RWPE1 (cell line): ENCODE measurements at regions not wholly inside any gene's neighbourhood (a gene's known extent, or its start where the extent isn't known, plus 50 kb on each side); places are given as distances from the start of the nearest gene placed in this dataset.

Source experiments
- CTCF ChIA-PET: fragments of 350-600 bp; sonication (Branson Sonifier 250); formaldehyde crosslinking; extraction: SDS; loops from one replicate; lab custom pipeline; 2021; lab: Yijun Ruan, JAX
- POLR2A ChIA-PET: fragments of 400-600 bp; formaldehyde crosslinking; extraction: SDS; loops from one replicate; lab custom pipeline; 2020; ENCODE audit warnings: antibody characterized with exemption; ENCODE audit not compliant: low non-redundant PET; lab: Yijun Ruan, JAX
- DNase-seq: peaks from one replicate; pipeline ENCODE4 v3.0.0; 2012; ENCODE audit warnings: low spot score
- H3K27ac ChIP-seq: fragments of 450-650 bp; 2 replicates; pipeline ENCODE4 v1.5.1; 2017
- TF ChIP-seq, protein P1 (sequence below): fragments of 450-650 bp; conservative IDR thresholded peaks from 2 replicates; pipeline ENCODE4 v1.5.1; 2017; ENCODE audit warnings: low read depth, mild to moderate bottlenecking

DNA sequence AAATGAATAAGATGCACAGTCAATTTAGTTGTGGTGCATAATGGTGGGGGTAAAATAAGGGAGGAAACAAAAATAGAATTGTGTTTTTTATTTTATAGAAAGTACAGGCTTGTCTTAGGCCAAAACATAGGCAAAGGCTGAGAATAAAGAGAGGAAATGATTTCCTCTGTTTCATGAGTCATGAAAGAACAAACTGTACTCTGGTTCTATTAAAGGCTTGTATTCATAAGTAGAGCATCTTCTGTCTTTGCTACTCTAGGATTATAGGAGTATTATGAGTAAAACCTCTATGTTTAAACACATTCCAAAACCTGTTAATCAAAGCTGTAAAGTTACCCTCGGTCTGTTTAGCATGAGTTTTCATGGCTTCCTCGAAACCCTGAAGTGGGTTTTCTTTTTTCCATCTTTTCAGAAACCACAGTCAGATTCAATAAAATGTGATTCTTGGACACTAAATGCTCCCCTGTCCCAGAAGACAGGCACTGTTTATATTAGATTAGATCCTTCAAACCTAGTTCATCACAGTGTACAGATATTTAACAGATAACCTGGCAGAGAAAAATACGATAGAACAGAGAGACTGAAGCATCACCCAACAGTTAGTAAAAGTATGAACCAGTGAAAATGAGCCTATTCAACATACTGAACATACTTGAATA is 473.9 kb upstream of the CYLC2 start:
- TF ChIP-seq, protein P1, sequence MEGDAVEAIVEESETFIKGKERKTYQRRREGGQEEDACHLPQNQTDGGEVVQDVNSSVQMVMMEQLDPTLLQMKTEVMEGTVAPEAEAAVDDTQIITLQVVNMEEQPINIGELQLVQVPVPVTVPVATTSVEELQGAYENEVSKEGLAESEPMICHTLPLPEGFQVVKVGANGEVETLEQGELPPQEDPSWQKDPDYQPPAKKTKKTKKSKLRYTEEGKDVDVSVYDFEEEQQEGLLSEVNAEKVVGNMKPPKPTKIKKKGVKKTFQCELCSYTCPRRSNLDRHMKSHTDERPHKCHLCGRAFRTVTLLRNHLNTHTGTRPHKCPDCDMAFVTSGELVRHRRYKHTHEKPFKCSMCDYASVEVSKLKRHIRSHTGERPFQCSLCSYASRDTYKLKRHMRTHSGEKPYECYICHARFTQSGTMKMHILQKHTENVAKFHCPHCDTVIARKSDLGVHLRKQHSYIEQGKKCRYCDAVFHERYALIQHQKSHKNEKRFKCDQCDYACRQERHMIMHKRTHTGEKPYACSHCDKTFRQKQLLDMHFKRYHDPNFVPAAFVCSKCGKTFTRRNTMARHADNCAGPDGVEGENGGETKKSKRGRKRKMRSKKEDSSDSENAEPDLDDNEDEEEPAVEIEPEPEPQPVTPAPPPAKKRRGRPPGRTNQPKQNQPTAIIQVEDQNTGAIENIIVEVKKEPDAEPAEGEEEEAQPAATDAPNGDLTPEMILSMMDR: no peak
- H3K27ac ChIP-seq: no peak overlapping the region
- DNase-seq: peak; percentile 10
- ChIA-PET CTCF (interaction anchor here (0.6 kb wide), 1 partner anchor 354 kb away, joined by 3 read pairs; no protein-coding TSS in a partner anchor), POLR2A (no interaction called here)

DNA sequence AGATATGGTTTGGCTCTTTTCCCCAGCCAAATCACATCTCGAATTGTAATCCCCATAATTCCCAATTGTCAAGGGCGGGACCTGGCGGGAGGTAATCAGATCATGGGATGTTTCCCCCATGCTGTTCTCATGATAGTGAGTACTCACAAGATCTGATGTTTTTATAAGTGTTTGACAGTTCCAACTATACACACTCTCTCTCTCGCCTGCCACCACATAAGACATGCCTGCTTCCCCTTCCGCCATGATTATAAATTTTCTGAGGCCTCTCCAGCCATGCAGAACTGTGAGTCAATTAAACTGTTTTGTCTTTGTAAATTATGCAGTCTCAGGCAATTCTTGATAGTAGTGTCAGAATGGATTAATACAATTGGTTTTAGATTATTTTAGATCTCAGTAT is 475.7 kb upstream of the CYLC2 start:
- TF ChIP-seq, protein P1: no peak
- CTCF ChIA-PET: no interaction called here
- H3K27ac ChIP-seq: no peak overlapping the region
- POLR2A ChIA-PET: no interaction called here
- no peak for DNase-seq

DNA sequence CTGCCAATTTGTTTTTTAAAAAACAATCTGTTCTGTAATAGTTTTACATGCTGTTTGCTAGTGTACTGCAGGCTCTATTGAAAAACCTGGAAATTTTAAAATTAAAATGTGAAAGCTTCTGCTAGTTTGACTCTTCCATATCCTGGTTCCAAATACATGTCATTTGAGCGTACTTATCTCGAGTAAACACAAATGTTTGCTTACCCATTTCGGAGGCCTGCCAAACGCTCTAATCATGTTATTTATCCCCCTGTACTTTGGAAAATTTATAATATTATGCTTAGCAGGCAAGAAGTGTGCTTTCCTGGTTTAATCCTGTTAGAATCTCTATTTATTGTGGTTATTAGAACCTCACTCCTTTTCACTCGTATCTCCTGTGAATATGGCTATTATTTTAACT is 476.8 kb upstream of the CYLC2 start:
- DNase-seq: no peak
- POLR2A ChIA-PET: no interaction called here
- H3K27ac ChIP-seq: no peak overlapping the region
- TF ChIP-seq, protein P1: no peak
- CTCF ChIA-PET: interaction anchor here (0.6 kb wide), 1 partner anchor 1977 kb away, joined by 3 read pairs; no protein-coding TSS in a partner anchor

DNA sequence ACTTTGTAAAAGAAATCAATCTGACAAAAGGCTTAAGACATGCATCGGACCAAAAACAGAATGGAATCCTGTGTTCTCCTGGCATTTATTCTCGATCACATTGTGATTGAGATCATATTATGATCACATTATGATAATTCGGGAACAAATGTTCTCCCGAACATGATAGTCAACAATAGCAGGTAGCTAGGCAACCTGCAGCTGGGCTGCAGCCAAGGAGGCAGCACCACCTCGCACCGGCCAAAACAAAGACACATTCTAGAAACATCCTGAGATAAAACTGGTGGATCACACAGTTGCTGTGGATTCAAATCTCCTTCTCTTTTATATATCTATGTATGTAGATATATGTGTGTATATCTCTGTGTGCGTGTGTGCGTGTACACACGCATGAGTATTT is 480.6 kb upstream of the CYLC2 start:
- ChIA-PET POLR2A (no interaction called here), CTCF (no interaction called here)
- DNase-seq: peak; percentile 8
- no peak overlapping the region for H3K27ac ChIP-seq
- TF ChIP-seq, protein P1: no peak

DNA sequence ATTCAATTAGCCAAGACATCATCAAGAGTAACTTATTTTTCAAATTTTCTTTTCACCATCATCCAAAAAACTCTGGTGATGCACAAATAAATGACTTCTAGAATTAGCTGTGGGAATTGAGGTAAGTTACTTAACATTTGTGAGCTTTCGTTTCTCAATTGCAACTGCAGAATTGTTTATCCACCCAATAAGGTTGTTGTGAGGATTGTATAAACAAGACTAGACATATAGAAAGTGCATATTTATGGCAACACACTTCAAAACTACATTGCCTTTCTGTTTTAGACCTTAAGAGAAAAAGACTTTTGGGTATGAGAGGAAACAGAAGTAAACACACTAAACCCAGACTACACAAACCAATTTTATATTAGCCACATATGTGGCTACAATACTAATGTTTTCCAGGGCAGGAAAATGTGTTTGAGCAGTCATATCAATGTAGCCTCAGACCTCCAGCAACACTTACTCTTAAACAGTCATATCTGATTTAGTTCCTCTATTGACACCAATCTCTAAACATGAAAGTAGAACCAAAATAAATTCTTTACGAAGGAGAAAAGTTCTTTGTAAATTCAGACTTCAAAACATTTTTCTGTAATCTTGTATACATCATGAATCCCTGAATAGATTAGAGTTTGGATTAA is 488.0 kb upstream of the CYLC2 start:
- TF ChIP-seq, protein P1: no peak

DNA sequence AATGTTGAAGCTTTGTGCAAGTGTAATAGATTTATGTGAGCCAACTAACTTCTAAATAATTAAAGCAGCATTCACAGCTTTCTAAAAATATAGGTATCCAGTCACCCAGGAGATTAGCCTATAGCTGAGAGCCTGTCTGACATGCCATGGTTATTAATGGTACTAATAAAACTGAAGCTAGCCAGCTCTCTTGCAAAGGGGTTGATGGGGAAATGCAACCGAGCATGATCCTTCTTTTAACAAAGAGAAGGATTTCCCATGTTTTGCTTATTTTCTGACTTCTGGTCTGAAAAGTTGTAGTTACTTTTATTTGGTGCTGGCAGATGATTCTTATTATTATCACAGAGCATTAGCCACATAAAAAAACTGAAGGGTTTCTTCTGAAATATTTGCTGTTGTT is 488.7 kb upstream of the CYLC2 start:
- CTCF ChIA-PET: no interaction called here
- POLR2A ChIA-PET: no interaction called here
- no peak overlapping the region for H3K27ac ChIP-seq
- TF ChIP-seq, protein P1: no peak
- no peak for DNase-seq

More for the DNA sequence above, 488.0 kb upstream of the CYLC2 start:
- ChIA-PET POLR2A (no interaction called here), CTCF (no interaction called here)
- no peak for DNase-seq
- H3K27ac ChIP-seq: no peak overlapping the region
